Uterus (tissue), 2 donors: ENCODE measurements at regions not wholly inside any gene's neighbourhood (a gene's known extent, or its start where the extent isn't known, plus 50 kb on each side); places are given as distances from the start of the nearest gene placed in this dataset.

ENCODE experiments used
- POLR2A ChIP-seq, 2 donors: fragments of 450-650 bp; IDR thresholded peaks; one replicate each; pipeline ENCODE4 v1.6.1; 2016; ENCODE audit warnings: antibody characterized with exemption in 2 of 2, mild to moderate bottlenecking in 1 of 2, moderate library complexity in 1 of 2
- TF ChIP-seq, protein P1 (sequence below), 4 experiments: fragments of 200-600 bp in 2 of 4; fragments of 450-650 bp in 2 of 4; sonication (generic) in 2 of 4; IDR thresholded peaks; one replicate each; pipeline ENCODE4 v1.5.1; 2016 to 2019; ENCODE audit warnings: antibody characterized with exemption in 4 of 4, mild to moderate bottlenecking in 2 of 4, moderate library complexity in 1 of 4

DNA sequence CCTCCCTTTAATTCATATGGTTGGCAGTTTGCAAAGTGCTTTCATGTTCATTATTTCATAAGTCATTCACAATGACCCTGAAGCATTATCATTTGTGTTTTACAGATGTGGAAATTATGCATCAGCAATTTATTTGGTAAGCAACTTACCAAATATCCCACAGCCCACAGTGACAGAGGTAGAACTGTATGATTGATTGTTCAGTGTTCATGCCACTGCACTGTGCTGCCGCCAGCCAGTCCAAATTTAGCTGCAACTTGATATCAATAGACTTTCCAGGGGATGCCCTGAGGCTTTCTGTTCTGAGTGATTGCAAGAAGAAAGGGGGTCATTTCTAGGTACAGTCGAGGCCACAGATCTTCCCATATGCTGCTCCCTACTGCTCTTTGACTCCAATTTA lies 380.3 kb downstream of the PLPP3 start:
- TF ChIP-seq, protein P1, sequence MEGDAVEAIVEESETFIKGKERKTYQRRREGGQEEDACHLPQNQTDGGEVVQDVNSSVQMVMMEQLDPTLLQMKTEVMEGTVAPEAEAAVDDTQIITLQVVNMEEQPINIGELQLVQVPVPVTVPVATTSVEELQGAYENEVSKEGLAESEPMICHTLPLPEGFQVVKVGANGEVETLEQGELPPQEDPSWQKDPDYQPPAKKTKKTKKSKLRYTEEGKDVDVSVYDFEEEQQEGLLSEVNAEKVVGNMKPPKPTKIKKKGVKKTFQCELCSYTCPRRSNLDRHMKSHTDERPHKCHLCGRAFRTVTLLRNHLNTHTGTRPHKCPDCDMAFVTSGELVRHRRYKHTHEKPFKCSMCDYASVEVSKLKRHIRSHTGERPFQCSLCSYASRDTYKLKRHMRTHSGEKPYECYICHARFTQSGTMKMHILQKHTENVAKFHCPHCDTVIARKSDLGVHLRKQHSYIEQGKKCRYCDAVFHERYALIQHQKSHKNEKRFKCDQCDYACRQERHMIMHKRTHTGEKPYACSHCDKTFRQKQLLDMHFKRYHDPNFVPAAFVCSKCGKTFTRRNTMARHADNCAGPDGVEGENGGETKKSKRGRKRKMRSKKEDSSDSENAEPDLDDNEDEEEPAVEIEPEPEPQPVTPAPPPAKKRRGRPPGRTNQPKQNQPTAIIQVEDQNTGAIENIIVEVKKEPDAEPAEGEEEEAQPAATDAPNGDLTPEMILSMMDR (IDR thresholded peaks at IDR 0.05) = no peak
- TF ChIP-seq POLR2A (IDR thresholded peaks at IDR 0.05) = no peak
